GM18909 (cell line): ENCODE measurements at regions not wholly inside any gene's neighbourhood (a gene's known extent, or its start where the extent isn't known, plus 50 kb on each side); places are given as distances from the start of the nearest gene placed in this dataset.

Experiments used
- ATAC-seq: cut with Tn5 transposase; IDR thresholded peaks from one replicate; pipeline ENCODE4 v1.9.1; 2021; ENCODE audit warnings: mild to moderate bottlenecking; ENCODE audit not compliant: unreplicated experiment, poor library complexity

GRCh38 chr2:235244255-235245220 lies 249.3 kb upstream of the AGAP1 start:
- ATAC-seq: no peak

- no peak for ATAC-seq
Measured at GRCh38 chr2:235247001-235247400, 246.8 kb upstream of the AGAP1 start.

- ATAC-seq: no peak
Measured at GRCh38 chr2:235255693-235256092, 238.2 kb upstream of the AGAP1 start.

- no peak for ATAC-seq
Measured at GRCh38 chr2:235257590-235257989, 236.3 kb upstream of the AGAP1 start.

GRCh38 chr2:235262750-235263149 lies 231.1 kb upstream of the AGAP1 start:
- no peak for ATAC-seq

GRCh38 chr2:235263205-235264120 lies 230.4 kb upstream of the AGAP1 start:
- no peak for ATAC-seq

GRCh38 chr2:235264121-235264493 lies 229.7 kb upstream of the AGAP1 start:
- ATAC-seq: no peak

GRCh38 chr2:235264512-235264911 lies 229.3 kb upstream of the AGAP1 start:
- no peak for ATAC-seq

GRCh38 chr2:235265348-235265965 lies 228.4 kb upstream of the AGAP1 start:
- no peak for ATAC-seq

GRCh38 chr2:235267251-235267650 lies 226.6 kb upstream of the AGAP1 start:
- ATAC-seq: no peak

GRCh38 chr2:235268535-235268934 lies 225.3 kb upstream of the AGAP1 start:
- ATAC-seq: no peak

GRCh38 chr2:235270291-235270690 lies 223.6 kb upstream of the AGAP1 start:
- no peak for ATAC-seq

GRCh38 chr2:235270956-235271355 lies 222.9 kb upstream of the AGAP1 start:
- peak; percentile 93 for ATAC-seq

- ATAC-seq: no peak
Measured at GRCh38 chr2:235271936-235272335, 221.9 kb upstream of the AGAP1 start.

GRCh38 chr2:235274023-235274422 lies 219.8 kb upstream of the AGAP1 start:
- ATAC-seq: no peak

GRCh38 chr2:235277485-235277884 lies 216.4 kb upstream of the AGAP1 start:
- no peak for ATAC-seq

- ATAC-seq: no peak
Measured at GRCh38 chr2:235278771-235279355, 215.0 kb upstream of the AGAP1 start.

GRCh38 chr2:235279965-235280364 lies 213.9 kb upstream of the AGAP1 start:
- ATAC-seq: no peak

- ATAC-seq: no peak
Measured at GRCh38 chr2:235283246-235283645, 210.6 kb upstream of the AGAP1 start.

GRCh38 chr2:235286622-235287374 lies 207.0 kb upstream of the AGAP1 start:
- no peak for ATAC-seq
